NT2/D1 (cell line): ENCODE measurements at regions not wholly inside any gene's neighbourhood (a gene's known extent, or its start where the extent isn't known, plus 50 kb on each side); places are given as distances from the start of the nearest gene placed in this dataset.

Experiments used
- DNase-seq: peaks from one replicate; pipeline ENCODE4 v3.0.0-alpha.2; 2011; ENCODE audit warnings: low read depth, low spot score
- H3K27me3 ChIP-seq: 2 replicates; pipeline ENCODE4 v1.6.0; 2011; ENCODE audit warnings: mild to moderate bottlenecking; ENCODE audit not compliant: insufficient read length, insufficient read depth
- H3K36me3 ChIP-seq: 2 replicates; pipeline ENCODE4 v1.6.1; 2011; ENCODE audit warnings: mild to moderate bottlenecking, low read length, mixed read lengths; ENCODE audit not compliant: insufficient read depth, insufficient read length
- H3K4me1 ChIP-seq: 2 replicates; pipeline ENCODE4 v1.5.1; 2011; ENCODE audit not compliant: insufficient read depth, insufficient read length
- H3K4me3 ChIP-seq: 2 replicates; pipeline ENCODE4 v1.5.1; 2011; ENCODE audit warnings: low read depth; ENCODE audit not compliant: insufficient read length
- H3K9ac ChIP-seq: 2 replicates; pipeline ENCODE4 v1.6.0; 2011; ENCODE audit warnings: low read depth; ENCODE audit not compliant: insufficient read length
- H3K9me3 ChIP-seq: 2 replicates; pipeline ENCODE4 v1.5.1; 2011; ENCODE audit warnings: mild to moderate bottlenecking, low read length; ENCODE audit not compliant: insufficient read depth
- SUZ12 ChIP-seq: IDR thresholded peaks from 2 replicates; pipeline ENCODE4 v1.6.1; 2011; ENCODE audit not compliant: insufficient read length, insufficient read depth; ENCODE audit errors: extremely low read depth
- YY1 ChIP-seq: IDR thresholded peaks from 2 replicates; pipeline ENCODE4 v1.6.1; 2011; ENCODE audit not compliant: insufficient read length, insufficient read depth
- ZNF274 ChIP-seq: IDR thresholded peaks from 2 replicates; pipeline ENCODE4 v1.6.1; 2011; ENCODE audit warnings: mild to moderate bottlenecking, low read depth, low read length

GRCh38 chr11:40062616-40063015 is 1396.8 kb downstream of the LRRC4C start:
- Histone ChIP-seq H3K9ac (no peak overlapping the region), H3K27me3 (no peaks in the 10 kb centered on the region), H3K36me3 (no peaks in the 10 kb centered on the region), H3K4me3 (no peak overlapping the region), H3K4me1 (no peaks in the 10 kb centered on the region), H3K9me3 (no peaks in the 10 kb centered on the region)
- no peak for DNase-seq
- no peak for TF ChIP-seq SUZ12
- no peak for TF ChIP-seq ZNF274
- no peak for TF ChIP-seq YY1

GRCh38 chr11:40061221-40061620 is 1398.2 kb downstream of the LRRC4C start:
- Histone ChIP-seq H3K4me1 (no peaks in the 10 kb centered on the region), H3K27me3 (no peaks in the 10 kb centered on the region), H3K4me3 (no peak overlapping the region), H3K9ac (no peak overlapping the region), H3K9me3 (no peaks in the 10 kb centered on the region), H3K36me3 (no peaks in the 10 kb centered on the region)
- no peak for TF ChIP-seq ZNF274
- no peak for TF ChIP-seq YY1
- TF ChIP-seq SUZ12, result no peak
- no peak for DNase-seq

- Histone ChIP-seq H3K4me1 (no peaks in the 10 kb centered on the region), H3K36me3 (no peaks in the 10 kb centered on the region), H3K27me3 (no peaks in the 10 kb centered on the region), H3K4me3 (no peak overlapping the region), H3K9me3 (peaks cover 5% of the 10 kb centered on the region), H3K9ac (no peak overlapping the region)
- TF ChIP-seq YY1 (no peak), SUZ12 (no peak), ZNF274 (no peak)
- no peak for DNase-seq
These were observed 1404.8 kb downstream of the LRRC4C start for GRCh38 chr11:40054631-40055030.

GRCh38 chr11:40045312-40045711 is 1414.1 kb downstream of the LRRC4C start:
- Histone ChIP-seq H3K27me3 (no peaks in the 10 kb centered on the region), H3K9me3 (peaks cover 21% of the 10 kb centered on the region), H3K4me1 (no peaks in the 10 kb centered on the region), H3K4me3 (no peak overlapping the region), H3K36me3 (no peaks in the 10 kb centered on the region), H3K9ac (no peak overlapping the region)
- no peak for DNase-seq
- TF ChIP-seq YY1 (no peak), SUZ12 (no peak), ZNF274 (no peak)

- no peaks in the 10 kb centered on the region for H3K36me3 ChIP-seq
- no peaks in the 10 kb centered on the region for H3K4me1 ChIP-seq
- no peak for TF ChIP-seq SUZ12
- TF ChIP-seq YY1, result no peak
- H3K9ac ChIP-seq, result no peak overlapping the region
- H3K4me3 ChIP-seq, result no peak overlapping the region
- H3K9me3 ChIP-seq, result peaks cover 29% of the 10 kb centered on the region
- H3K27me3 ChIP-seq, result no peaks in the 10 kb centered on the region
- DNase-seq, result peak; percentile 44
These were observed 1422.4 kb downstream of the LRRC4C start for GRCh38 chr11:40037005-40037404.

- Histone ChIP-seq H3K9ac (no peak overlapping the region), H3K9me3 (peaks cover 34% of the 10 kb centered on the region), H3K27me3 (no peaks in the 10 kb centered on the region), H3K4me1 (no peaks in the 10 kb centered on the region), H3K36me3 (no peaks in the 10 kb centered on the region), H3K4me3 (no peak overlapping the region)
- TF ChIP-seq ZNF274, result no peak
- TF ChIP-seq YY1, result no peak
- TF ChIP-seq SUZ12, result no peak
- DNase-seq, result peak; percentile 25
These were observed 1427.1 kb downstream of the LRRC4C start for GRCh38 chr11:40032331-40032730.

- TF ChIP-seq YY1, result no peak
- no peak for TF ChIP-seq SUZ12
- TF ChIP-seq ZNF274, result no peak
- no peaks in the 10 kb centered on the region for H3K27me3 ChIP-seq
These were observed 1428.6 kb downstream of the LRRC4C start for GRCh38 chr11:40030867-40031266.

GRCh38 chr11:40029391-40029790 is 1430.1 kb downstream of the LRRC4C start:
- Histone ChIP-seq H3K9ac (no peak overlapping the region), H3K9me3 (peaks cover 18% of the 10 kb centered on the region), H3K27me3 (no peaks in the 10 kb centered on the region), H3K4me1 (no peaks in the 10 kb centered on the region), H3K36me3 (no peaks in the 10 kb centered on the region), H3K4me3 (no peak overlapping the region)
- no peak for DNase-seq
- TF ChIP-seq YY1 (no peak), ZNF274 (no peak), SUZ12 (no peak)

More at GRCh38 chr11:40030867-40031266, 1428.6 kb downstream of the LRRC4C start:
- Histone ChIP-seq H3K4me3 (no peak overlapping the region), H3K36me3 (no peaks in the 10 kb centered on the region), H3K9ac (no peak overlapping the region), H3K4me1 (no peaks in the 10 kb centered on the region), H3K9me3 (peaks cover 23% of the 10 kb centered on the region)
- peak; percentile 90 for DNase-seq
